GM13977 (cell line): ENCODE measurements at regions not wholly inside any gene's neighbourhood (a gene's known extent, or its start where the extent isn't known, plus 50 kb on each side); places are given as distances from the start of the nearest gene placed in this dataset.
"Not testable (repeated sequence)": the region's sequence is repeated elsewhere in the genome, so short reads cannot be mapped to it uniquely, and the experiment has no call there.

Source experiments
- DNase-seq: peaks from one replicate; pipeline ENCODE4 v3.0.0; 2012; ENCODE audit warnings: low spot score
- in situ Hi-C: fragments of 300-500 bp; cut with MboI; formaldehyde crosslinking; loops from one replicate; pipeline ENCODE4 v1.12.0; 2022; ENCODE audit warnings: low sequenced_read_pairs, low pct_unique_long_range_greater_than_20kb, mixed read lengths, inconsistent platforms; ENCODE audit not compliant: unreplicated experiment
- TF ChIP-seq, protein P1 (sequence below): IDR thresholded peaks from 2 replicates; pipeline ENCODE4 v1.5.1; 2012; ENCODE audit warnings: mild to moderate bottlenecking, control low read depth; ENCODE audit not compliant: insufficient read depth; ENCODE audit errors: extremely low read depth, missing control alignments

DNA sequence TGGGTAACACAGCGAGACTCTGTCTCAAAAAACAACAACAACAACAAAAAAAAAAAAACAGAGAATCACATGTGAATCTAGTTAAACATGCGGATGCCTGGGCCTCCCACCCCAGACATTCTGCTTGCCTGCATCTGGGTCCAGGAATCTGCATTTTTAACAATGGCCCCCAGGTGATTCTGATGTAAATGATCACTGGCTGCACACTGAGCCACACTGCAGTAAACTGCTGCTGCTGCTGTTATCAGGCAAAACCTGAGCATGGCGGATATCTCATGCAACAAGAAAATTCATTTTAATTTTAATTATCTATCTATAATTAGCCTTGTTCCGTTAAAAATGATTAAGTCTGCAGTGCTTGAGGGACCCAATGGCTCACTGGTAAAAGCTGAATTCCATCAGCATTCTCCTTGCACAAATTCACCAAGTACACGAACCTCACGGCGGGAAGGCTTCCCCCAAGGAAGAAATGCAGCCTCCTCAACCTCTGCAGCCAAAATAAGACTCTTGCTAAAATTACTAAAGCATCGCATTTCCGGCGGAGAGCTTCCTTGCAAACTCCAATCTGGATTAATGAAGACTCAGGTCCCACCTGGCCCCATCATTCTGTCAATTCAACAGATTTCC, 81.6 kb upstream of the SNX9 start:
- in situ Hi-C loops: no loop called here
- TF ChIP-seq, protein P1, sequence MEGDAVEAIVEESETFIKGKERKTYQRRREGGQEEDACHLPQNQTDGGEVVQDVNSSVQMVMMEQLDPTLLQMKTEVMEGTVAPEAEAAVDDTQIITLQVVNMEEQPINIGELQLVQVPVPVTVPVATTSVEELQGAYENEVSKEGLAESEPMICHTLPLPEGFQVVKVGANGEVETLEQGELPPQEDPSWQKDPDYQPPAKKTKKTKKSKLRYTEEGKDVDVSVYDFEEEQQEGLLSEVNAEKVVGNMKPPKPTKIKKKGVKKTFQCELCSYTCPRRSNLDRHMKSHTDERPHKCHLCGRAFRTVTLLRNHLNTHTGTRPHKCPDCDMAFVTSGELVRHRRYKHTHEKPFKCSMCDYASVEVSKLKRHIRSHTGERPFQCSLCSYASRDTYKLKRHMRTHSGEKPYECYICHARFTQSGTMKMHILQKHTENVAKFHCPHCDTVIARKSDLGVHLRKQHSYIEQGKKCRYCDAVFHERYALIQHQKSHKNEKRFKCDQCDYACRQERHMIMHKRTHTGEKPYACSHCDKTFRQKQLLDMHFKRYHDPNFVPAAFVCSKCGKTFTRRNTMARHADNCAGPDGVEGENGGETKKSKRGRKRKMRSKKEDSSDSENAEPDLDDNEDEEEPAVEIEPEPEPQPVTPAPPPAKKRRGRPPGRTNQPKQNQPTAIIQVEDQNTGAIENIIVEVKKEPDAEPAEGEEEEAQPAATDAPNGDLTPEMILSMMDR: no peak

DNA sequence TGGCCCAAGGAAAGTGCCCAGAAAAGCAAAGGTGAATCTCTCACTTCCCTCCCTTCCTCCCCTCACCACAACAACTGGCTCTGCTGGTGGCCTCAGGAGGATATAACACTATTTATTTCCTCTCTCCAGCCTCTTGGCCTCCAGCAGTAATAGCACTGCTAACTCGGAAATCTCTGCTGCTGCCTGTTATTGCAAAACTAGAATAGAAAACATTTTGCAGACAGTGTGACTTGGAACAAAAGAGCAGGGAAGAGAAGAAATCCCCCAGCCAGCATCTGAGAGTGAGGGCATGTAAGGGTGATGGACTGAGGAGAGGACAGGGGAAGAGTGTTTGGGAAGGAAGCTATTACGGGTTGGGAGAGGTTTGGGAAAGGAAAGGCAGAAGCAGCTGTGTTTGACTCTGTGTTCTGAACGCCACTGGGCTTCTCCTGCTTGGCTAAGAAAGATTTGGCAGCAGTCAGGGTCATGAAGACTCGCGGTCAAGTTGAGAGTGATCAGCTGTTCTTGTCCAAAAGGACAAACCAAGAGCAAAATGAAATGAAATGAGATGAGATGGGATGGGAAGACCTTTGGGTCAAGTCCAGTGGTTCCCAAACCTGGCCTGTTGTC, 81.0 kb upstream of the SNX9 start:
- TF ChIP-seq, protein P1: no peak
- in situ Hi-C loops: no loop called here
- no peak for DNase-seq

More for the DNA sequence above, 81.6 kb upstream of the SNX9 start:
- no peak for DNase-seq

DNA sequence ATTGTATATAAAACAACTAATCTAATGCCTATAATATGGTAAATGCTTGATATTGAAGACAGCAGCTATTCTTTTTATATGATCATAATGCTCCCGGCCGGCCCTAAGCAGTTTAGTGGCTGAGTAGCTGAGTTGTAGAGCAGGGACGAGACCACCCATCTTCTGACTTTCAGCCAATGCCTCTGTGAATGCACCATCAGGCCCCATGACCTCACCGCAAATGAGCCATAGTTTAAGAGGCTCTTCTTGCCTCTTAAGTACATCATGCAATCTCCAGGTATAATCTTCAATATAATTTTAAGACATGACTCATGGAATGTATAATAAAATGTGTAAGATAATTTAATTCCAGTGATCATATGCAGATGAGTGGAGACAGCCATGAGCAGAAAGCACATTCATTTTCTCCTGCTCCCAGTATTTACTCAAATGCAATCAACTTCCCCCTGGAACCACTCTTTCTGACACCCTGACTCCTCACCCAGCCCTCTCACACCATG, 78.9 kb upstream of the SNX9 start:
- TF ChIP-seq, protein P1: no peak
- in situ Hi-C loops: no loop called here
- no peak for DNase-seq

DNA sequence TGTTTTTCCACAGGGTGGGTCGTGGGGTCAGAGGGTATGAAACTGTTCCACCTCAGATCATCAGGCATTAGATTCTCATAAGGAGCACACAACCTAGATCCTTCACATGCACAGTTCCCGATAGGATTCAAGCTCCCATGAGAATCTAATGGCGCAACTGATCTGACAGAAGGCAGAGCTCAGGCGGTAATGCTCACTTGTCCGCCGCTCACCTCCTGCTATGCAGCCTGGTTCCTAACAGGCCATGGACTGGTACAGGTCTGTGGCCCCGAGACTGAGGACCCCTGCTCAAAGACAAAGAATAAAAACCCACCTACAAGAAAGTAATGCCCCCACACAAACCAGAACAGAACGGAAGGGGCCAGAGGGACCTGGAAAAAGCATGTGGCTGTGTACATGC, 76.1 kb upstream of the SNX9 start:
- TF ChIP-seq, protein P1: no peak
- DNase-seq: no peak
- in situ Hi-C loops: no loop called here

DNA sequence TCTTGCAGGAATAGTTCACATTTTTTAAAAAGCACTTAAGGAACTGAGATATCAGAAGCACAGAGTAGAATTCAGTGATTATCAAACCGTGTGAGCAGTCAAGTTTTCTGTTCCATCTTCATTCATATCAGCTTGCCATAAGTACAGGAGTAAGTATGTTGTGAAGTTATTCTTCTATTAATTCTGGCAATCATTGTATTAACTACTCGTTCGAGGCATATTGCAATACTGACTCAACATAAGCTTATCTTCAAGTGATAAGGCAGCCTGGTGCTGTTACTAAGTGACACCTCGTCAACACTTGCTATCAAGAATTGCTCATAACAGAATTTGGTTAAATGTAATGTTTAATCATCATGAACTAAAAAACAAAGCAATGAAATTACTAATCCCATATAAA, 75.7 kb upstream of the SNX9 start:
- in situ Hi-C loops: no loop called here
- DNase-seq: no peak

DNA sequence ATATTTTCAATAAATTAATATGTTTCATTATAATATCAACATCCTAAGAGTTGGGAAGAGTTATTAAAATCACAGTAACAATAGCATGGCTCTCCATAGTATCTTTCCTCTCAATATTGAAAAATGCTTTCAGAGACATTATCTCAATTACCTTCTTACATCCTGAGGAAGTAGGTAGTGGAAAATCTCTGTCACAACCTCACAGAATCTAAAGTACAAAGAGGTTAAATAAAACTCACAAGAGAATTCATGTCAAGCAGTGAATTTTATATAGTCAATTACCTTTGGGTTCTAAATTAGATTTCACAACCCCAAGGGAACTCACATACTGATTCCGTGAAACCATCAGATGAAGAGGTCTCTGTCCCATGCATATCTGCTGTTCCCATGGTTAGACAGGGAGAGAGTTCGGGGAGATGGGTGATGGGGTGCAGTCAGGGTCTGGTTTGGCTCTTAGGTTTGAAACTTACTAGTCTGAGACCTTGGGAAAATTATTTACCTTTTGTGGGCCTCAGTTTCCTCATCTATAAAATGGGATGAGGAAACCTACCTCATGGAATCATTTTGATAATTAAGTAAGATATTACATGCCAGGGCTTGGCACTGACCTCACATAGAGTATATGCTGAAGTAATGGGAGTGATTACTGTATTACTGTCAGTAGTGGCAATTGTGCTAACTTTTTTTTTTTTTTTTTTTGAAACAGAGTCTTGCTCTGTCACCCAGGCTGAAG, 74.0 kb upstream of the SNX9 start:
- in situ Hi-C loops: no loop called here
- TF ChIP-seq, protein P1: no peak
- no peak for DNase-seq

More for the DNA sequence above, 75.7 kb upstream of the SNX9 start:
- TF ChIP-seq, protein P1: no peak

DNA sequence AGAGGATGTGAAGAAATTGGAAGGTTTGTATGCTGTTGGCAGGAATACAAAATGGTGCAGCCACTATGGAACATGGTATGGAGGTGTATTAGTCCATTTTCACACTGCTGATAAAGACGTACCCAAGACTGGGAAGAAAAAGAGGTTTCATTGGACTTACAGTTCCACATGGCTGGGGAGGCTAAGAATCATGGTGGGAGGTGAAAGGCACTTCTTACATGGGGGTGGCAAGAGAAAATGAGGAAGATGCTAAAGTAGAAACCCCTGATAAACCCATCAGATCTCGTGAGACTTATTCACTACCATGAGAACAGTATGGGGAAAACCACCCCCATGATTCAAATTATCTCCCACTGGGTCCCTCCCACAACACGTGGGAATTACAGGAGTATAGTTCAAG, 72.1 kb upstream of the SNX9 start:
- DNase-seq: not testable (repeated sequence)
- in situ Hi-C loops: loop anchor here (10.0 kb wide), 1 partner anchor 124 kb away; no protein-coding TSS in a partner anchor
